Fibroblast of mammary gland (primary cell): ENCODE measurements at regions not wholly inside any gene's neighbourhood (a gene's known extent, or its start where the extent isn't known, plus 50 kb on each side); places are given as distances from the start of the nearest gene placed in this dataset.

ENCODE experiments used
- DNase-seq: peaks from one replicate; pipeline ENCODE4 v3.0.0-alpha.2; 2010; ENCODE audit warnings: low read depth
- H3K4me3 ChIP-seq: 2 replicates; pipeline ENCODE4 v1.5.1; 2011; ENCODE audit warnings: low read depth, mild to moderate bottlenecking, low read length, moderate library complexity; ENCODE audit not compliant: control insufficient read depth
- CTCF ChIP-seq: conservative IDR thresholded peaks from 2 replicates; pipeline ENCODE4 v1.5.1; 2011; ENCODE audit warnings: low read depth, low read length, inconsistent platforms; ENCODE audit not compliant: control insufficient read depth, insufficient read depth

- TF ChIP-seq CTCF = no peak
- no peak overlapping the region for H3K4me3 ChIP-seq
- peak; percentile 22 for DNase-seq
Observed at GRCh38 chr1:183735069-183735860, 69.7 kb upstream of the RGL1 start.

- no peak for TF ChIP-seq CTCF
- DNase-seq = peak; percentile 62
- H3K4me3 ChIP-seq = no peak overlapping the region
Observed at GRCh38 chr1:183734543-183735036, 70.3 kb upstream of the RGL1 start.

- no peak for TF ChIP-seq CTCF
- DNase-seq = no peak
- no peak overlapping the region for H3K4me3 ChIP-seq
Observed at GRCh38 chr1:183733715-183734114, 71.2 kb upstream of the RGL1 start.

- H3K4me3 ChIP-seq = no peak overlapping the region
- no peak for TF ChIP-seq CTCF
- no peak for DNase-seq
Observed at GRCh38 chr1:183732236-183732880, 72.6 kb upstream of the RGL1 start.

GRCh38 chr1:183730886-183731573 lies 73.9 kb upstream of the RGL1 start:
- TF ChIP-seq CTCF = no peak
- DNase-seq = no peak
- H3K4me3 ChIP-seq = no peak overlapping the region

- H3K4me3 ChIP-seq = no peak overlapping the region
- no peak for TF ChIP-seq CTCF
- no peak for DNase-seq
Observed at GRCh38 chr1:183730107-183730724, 74.7 kb upstream of the RGL1 start.
